Stimulated activated CD8-positive, alpha-beta memory T cell treated with anti-CD3 and anti-CD28 coated beads, Interleukin-4, amount 100 ng/mL, for 4 hours (primary cell): ENCODE measurements at regions not wholly inside any gene's neighbourhood (a gene's known extent, or its start where the extent isn't known, plus 50 kb on each side); places are given as distances from the start of the nearest gene placed in this dataset.
"Not testable (repeated sequence)": the region's sequence is repeated elsewhere in the genome, so short reads cannot be mapped to it uniquely, and the experiment has no call there.

Experiments
- DNase-seq, 2 donors: peaks; one replicate each; pipeline ENCODE4 v3.0.0-alpha.2; 2020; ENCODE audit warnings: low read depth in 2 of 2, low spot score in 1 of 2

GRCh38 chr14:89534902-89535685, 118.1 kb upstream of the FOXN3 start:
- no peak for DNase-seq

- DNase-seq, result no peak
Observed at GRCh38 chr14:89533766-89534165, 116.7 kb upstream of the FOXN3 start.

- DNase-seq, result no peak
Observed at GRCh38 chr14:89533136-89533535, 116.1 kb upstream of the FOXN3 start.

- no peak for DNase-seq
Observed at GRCh38 chr14:89531661-89532335, 114.8 kb upstream of the FOXN3 start.

- DNase-seq, result no peak
Observed at GRCh38 chr14:89524990-89525667, 108.1 kb upstream of the FOXN3 start.

GRCh38 chr14:89524412-89524811, 107.4 kb upstream of the FOXN3 start:
- no peak for DNase-seq

- DNase-seq, result no peak
Observed at GRCh38 chr14:89521988-89522387, 105.0 kb upstream of the FOXN3 start.

- no peak for DNase-seq
Observed at GRCh38 chr14:89519040-89519439, 102.0 kb upstream of the FOXN3 start.

GRCh38 chr14:89516173-89516572, 99.1 kb upstream of the FOXN3 start:
- no peak for DNase-seq

- DNase-seq, result no peak
Observed at GRCh38 chr14:89514601-89515000, 97.6 kb upstream of the FOXN3 start.

- no peak for DNase-seq
Observed at GRCh38 chr14:89509891-89510290, 92.9 kb upstream of the FOXN3 start.

GRCh38 chr14:89508863-89509262, 91.8 kb upstream of the FOXN3 start:
- no peak for DNase-seq

- DNase-seq, result no peak
Observed at GRCh38 chr14:89507926-89508460, 91.0 kb upstream of the FOXN3 start.

GRCh38 chr14:89507521-89507920, 90.5 kb upstream of the FOXN3 start:
- DNase-seq, result no peak

- DNase-seq, result not testable (repeated sequence)
Observed at GRCh38 chr14:89506891-89507452, 89.9 kb upstream of the FOXN3 start.

- DNase-seq, result no peak
Observed at GRCh38 chr14:89504602-89505313, 87.7 kb upstream of the FOXN3 start.

GRCh38 chr14:89504091-89504490, 87.1 kb upstream of the FOXN3 start:
- no peak for DNase-seq

GRCh38 chr14:89503431-89503996, 86.5 kb upstream of the FOXN3 start:
- DNase-seq, result no peak

GRCh38 chr14:89502966-89503365, 85.9 kb upstream of the FOXN3 start:
- no peak for DNase-seq

- DNase-seq, result no peak
Observed at GRCh38 chr14:89501381-89501780, 84.3 kb upstream of the FOXN3 start.

GRCh38 chr14:89500303-89500702, 83.3 kb upstream of the FOXN3 start:
- DNase-seq, result no peak
